Stomach (tissue), 4 donors: ENCODE measurements at regions not wholly inside any gene's neighbourhood (a gene's known extent, or its start where the extent isn't known, plus 50 kb on each side); places are given as distances from the start of the nearest gene placed in this dataset.

Experiments
- POLR2A ChIP-seq, 4 donors: fragments of 450-650 bp; IDR thresholded peaks; one replicate each; pipeline ENCODE4 v1.6.1; 2016; ENCODE audit warnings: antibody characterized with exemption in 4 of 4, control low read depth in 2 of 4, mild to moderate bottlenecking in 1 of 4, moderate library complexity in 1 of 4
- POLR2AphosphoS5 ChIP-seq, 3 donors: sonication (generic); formaldehyde crosslinking; IDR thresholded peaks; one replicate each; pipeline ENCODE4 v1.6.1; 2016; ENCODE audit warnings: antibody characterized with exemption in 3 of 3
- TF ChIP-seq, protein P1 (sequence below), 7 experiments: fragments of 450-650 bp in 4 of 7; fragments of 200-600 bp in 3 of 7; sonication (generic) in 3 of 7; IDR thresholded peaks; one replicate each; pipeline ENCODE4 v1.5.1; 2016 to 2019; ENCODE audit warnings: antibody characterized with exemption in 7 of 7, control low read depth in 2 of 7, mild to moderate bottlenecking in 1 of 7

DNA sequence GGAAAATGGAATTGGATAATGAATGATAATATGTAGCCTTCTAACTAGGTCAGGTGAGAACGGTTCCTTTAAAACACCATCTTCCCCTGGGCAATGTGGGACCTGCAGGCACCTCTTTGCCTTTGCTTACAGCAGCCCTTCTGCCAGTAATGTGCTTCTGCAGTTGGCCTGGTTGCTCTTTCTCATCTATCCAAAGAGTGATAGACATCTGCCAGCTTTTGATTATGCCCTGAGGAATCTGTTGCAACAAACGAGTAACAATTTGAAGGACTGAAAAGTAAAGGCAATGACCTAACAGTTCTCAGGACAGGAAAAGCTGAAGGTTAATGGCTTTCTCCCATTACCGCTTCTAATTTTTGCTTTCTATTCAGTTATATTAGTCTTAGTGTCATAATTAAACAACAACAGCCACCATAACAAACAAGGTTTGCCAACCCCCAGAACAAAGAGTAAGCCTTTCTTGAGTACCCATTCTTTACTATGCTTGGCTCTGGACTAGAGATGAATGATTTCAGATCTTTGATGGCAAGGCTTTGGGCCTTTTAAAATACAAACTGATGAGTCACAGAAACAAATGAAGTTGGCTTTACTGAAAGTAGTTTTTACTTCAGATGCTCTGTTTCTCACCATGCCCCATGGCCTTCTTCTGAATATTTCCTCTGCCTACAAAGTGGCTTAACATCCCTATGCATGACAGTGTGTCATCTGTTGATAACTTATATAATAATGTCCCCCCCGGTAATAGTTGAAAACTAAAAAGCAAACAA, 76.1 kb upstream of the KRR1 start:
- TF ChIP-seq POLR2A (IDR thresholded peaks at IDR 0.05), result no peak
- TF ChIP-seq, protein P1, sequence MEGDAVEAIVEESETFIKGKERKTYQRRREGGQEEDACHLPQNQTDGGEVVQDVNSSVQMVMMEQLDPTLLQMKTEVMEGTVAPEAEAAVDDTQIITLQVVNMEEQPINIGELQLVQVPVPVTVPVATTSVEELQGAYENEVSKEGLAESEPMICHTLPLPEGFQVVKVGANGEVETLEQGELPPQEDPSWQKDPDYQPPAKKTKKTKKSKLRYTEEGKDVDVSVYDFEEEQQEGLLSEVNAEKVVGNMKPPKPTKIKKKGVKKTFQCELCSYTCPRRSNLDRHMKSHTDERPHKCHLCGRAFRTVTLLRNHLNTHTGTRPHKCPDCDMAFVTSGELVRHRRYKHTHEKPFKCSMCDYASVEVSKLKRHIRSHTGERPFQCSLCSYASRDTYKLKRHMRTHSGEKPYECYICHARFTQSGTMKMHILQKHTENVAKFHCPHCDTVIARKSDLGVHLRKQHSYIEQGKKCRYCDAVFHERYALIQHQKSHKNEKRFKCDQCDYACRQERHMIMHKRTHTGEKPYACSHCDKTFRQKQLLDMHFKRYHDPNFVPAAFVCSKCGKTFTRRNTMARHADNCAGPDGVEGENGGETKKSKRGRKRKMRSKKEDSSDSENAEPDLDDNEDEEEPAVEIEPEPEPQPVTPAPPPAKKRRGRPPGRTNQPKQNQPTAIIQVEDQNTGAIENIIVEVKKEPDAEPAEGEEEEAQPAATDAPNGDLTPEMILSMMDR (IDR thresholded peaks at IDR 0.05), result no peak
- no peak for TF ChIP-seq POLR2AphosphoS5 (IDR thresholded peaks at IDR 0.05)
